GM12891 (cell line): ENCODE measurements at regions not wholly inside any gene's neighbourhood (a gene's known extent, or its start where the extent isn't known, plus 50 kb on each side); places are given as distances from the start of the nearest gene placed in this dataset.
"Not testable (repeated sequence)": the region's sequence is repeated elsewhere in the genome, so short reads cannot be mapped to it uniquely, and the experiment has no call there.

Source experiments
- POLR2A ChIP-seq: IDR thresholded peaks from 2 replicates; pipeline ENCODE4 v1.6.1; 2011; ENCODE audit warnings: low read depth, low read length, control low read depth
- POLR2AphosphoS5 ChIP-seq: IDR thresholded peaks from 2 replicates; pipeline ENCODE4 v1.6.1; 2011; ENCODE audit warnings: low read depth, low read length, control low read depth
- SPI1 ChIP-seq: IDR thresholded peaks from 2 replicates; pipeline ENCODE4 v1.6.1; 2011; ENCODE audit warnings: low read depth, low read length, control low read depth
- TAF1 ChIP-seq: IDR thresholded peaks from 2 replicates; pipeline ENCODE4 v1.6.1; 2011; ENCODE audit warnings: low read depth, low read length, control low read depth

DNA sequence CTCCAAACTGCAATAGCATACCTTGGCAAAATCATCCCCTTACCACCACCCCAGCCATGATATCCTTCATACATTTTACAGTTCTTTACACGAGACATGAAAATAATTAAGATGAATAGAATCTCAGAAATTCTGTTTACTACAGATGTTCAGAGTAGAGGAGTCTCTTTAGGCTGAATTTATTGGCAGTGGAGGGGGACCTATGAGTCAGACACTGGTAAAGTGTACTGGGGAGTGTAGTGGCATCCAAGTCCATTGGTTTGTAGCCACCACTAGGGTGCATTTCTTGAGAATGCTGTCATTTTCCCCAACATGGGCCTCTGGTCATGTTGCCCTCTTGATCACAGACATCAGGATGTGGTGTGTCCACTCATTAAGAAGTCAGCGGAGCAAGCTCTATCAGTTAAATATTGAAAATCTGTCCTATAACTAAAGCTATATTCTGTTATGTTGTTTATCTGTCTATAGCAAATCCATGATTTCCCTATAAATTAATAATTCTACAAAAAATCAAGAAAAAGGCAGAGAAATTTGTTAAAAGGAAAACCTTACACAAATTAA lies 672.2 kb downstream of the PRIM2 start:
- not testable (repeated sequence) for TF ChIP-seq POLR2A, TAF1, POLR2AphosphoS5, SPI1
